ENCODE measurements at regions not wholly inside any gene's neighbourhood (a gene's known extent, or its start where the extent isn't known, plus 50 kb on each side); places are given as distances from the start of the nearest gene placed in this dataset.

DNA sequence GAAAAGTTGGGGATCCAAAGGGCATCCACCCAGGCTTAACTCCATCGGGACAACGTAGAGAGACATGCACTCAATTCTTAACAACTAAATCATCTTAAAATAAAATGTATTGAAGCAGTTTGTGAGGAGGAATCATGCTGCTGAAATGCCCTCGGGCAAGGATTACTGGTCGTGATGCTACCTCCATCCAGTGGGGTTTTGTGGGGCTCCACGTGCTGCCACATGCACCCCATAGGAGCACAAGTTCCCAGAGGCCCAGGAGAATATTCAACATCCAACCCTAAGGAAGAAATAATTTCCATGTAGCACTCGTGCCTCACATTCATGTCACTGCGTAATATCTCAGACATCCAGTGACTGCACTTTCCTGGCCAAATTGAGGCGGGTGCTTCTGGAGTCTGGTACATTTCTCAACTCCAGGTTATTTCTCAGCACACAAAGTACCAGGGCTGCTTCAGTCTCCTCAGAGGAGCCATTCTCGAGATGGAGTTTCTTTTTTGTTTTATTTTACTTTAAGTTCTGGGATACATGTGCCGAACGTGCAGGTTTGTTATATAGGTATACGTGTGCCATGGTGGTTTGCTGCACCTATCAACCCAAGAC lies 429.8 kb downstream of the FOXO1 start:
- TF ChIP-seq, protein P1, sequence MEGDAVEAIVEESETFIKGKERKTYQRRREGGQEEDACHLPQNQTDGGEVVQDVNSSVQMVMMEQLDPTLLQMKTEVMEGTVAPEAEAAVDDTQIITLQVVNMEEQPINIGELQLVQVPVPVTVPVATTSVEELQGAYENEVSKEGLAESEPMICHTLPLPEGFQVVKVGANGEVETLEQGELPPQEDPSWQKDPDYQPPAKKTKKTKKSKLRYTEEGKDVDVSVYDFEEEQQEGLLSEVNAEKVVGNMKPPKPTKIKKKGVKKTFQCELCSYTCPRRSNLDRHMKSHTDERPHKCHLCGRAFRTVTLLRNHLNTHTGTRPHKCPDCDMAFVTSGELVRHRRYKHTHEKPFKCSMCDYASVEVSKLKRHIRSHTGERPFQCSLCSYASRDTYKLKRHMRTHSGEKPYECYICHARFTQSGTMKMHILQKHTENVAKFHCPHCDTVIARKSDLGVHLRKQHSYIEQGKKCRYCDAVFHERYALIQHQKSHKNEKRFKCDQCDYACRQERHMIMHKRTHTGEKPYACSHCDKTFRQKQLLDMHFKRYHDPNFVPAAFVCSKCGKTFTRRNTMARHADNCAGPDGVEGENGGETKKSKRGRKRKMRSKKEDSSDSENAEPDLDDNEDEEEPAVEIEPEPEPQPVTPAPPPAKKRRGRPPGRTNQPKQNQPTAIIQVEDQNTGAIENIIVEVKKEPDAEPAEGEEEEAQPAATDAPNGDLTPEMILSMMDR (conservative IDR thresholded peaks at IDR 0.05; ENCODE audit: low read depth, low read length), result no peak
- peak; percentile 59 for DNase-seq (ENCODE audit: low read depth)
- no peak overlapping the region for H3K4me3 ChIP-seq (ENCODE audit: low read depth, low read length)

DNA sequence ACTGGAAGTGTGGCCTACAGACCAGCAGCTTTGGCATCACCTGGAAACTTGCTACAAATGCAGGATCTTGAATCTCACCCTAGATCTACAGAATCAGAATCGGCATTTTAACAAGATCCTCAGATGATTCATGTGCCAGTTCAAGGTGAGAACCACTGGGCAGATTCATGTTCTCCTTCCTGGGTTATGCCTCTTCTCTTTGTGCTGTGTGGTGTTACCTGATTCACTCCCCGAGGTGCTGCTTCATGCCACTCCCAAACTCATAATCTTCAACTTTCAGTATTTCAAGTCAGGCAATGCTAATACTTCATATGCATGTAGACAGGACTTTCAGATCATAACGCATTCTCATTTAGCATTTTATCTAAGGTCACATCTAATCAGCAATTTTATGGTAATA lies 427.7 kb downstream of the FOXO1 start:
- TF ChIP-seq, protein P1 (conservative IDR thresholded peaks at IDR 0.05; ENCODE audit: low read depth, low read length), result no peak
- no peak overlapping the region for H3K4me3 ChIP-seq (ENCODE audit: low read depth, low read length)
- no peak for DNase-seq (ENCODE audit: low read depth)

DNA sequence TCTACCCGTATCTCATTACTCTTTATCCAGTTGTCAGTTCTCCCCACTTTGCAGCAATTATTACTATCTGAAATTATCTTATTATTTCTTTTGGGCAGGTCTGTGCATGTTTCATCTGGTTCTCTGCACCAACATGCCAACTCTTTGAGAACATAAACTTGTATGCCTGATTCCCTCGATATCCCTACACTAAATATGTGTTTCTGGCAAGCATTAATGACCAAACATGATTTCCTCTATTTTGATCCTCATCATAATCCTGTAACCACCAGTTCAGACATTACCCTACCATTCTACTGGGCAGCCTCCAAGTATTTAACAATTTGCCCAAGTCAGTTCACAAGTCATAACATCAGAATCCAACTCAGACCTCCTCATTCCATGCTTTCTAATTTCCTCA lies 426.1 kb downstream of the FOXO1 start:
- no peak overlapping the region for H3K4me3 ChIP-seq (ENCODE audit: low read depth, low read length)
- TF ChIP-seq, protein P1 (conservative IDR thresholded peaks at IDR 0.05; ENCODE audit: low read depth, low read length), result no peak
- no peak for DNase-seq (ENCODE audit: low read depth)

DNA sequence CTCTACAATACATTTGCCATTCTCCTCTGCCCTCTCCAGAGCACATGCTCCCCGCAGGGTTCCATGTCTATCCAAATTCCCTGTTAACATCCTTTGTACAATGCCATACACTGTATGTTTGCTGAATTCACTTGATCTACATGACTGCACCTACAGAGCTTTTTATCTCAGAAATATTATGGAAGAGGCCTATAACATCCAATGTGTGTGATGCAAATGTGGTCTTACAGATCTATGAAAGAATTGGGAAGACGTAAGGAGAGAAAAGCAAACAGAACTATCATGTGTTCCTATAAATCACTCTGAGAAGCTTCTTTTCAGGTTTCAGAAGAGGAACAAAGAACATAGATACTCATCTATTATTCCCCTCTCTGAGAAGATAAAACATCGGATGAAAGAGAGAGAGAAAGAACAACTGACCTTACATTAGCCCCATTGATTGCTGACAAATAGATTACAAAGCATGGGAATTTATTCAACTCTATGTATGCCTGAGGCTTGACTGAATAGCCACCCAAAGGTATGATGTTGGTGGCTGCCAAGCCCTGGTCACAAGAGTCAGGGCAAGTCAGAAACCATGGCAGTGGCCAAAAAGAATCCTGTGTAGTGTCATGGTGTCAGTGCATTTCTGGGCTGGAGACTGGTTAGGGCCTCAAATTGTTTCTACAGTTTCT lies 425.2 kb downstream of the FOXO1 start:
- H3K4me3 ChIP-seq (ENCODE audit: low read depth, low read length), result no peak overlapping the region
- no peak for DNase-seq (ENCODE audit: low read depth)
- TF ChIP-seq, protein P1 (conservative IDR thresholded peaks at IDR 0.05; ENCODE audit: low read depth, low read length), result no peak

DNA sequence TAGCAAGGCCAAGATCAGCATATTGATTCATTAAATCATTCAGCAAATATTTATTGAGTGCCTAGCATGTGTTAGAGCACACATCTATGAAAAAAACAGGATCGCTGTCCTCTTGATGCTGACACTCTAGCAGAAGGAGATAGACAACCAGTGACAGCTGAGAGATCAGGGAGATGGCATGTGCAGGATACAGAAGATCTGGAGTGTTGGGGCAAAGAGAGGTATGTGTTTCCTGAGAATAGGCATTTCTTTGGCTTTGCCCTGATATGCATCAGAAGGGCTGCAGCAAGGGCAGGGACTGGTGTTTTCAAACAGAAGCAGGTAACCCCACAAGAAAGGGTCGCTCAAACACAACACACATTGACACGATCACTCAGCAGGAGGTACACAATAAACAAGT lies 423.4 kb downstream of the FOXO1 start:
- DNase-seq (ENCODE audit: low read depth), result no peak
- H3K4me3 ChIP-seq (ENCODE audit: low read depth, low read length), result no peak overlapping the region
- TF ChIP-seq, protein P1 (conservative IDR thresholded peaks at IDR 0.05; ENCODE audit: low read depth, low read length), result no peak

DNA sequence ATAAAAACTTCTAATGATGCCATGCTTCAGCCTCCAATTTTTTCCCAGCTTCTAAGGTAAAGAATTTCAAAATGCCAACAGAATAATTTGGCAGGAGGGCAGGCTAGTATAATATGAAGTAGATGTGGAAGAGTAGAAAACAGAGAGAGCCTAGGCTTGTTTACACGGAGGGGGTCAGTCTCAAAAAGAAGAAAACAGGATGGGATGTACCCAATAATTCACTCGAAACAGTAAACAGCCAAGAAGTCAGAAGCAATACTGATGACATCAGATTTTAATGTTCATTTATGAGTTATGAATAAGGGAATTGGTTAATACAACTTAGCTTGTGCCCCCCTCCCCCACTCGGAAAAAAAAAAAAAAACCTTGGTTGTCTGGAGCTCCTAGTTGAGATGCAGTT lies 422.5 kb downstream of the FOXO1 start:
- TF ChIP-seq, protein P1 (conservative IDR thresholded peaks at IDR 0.05; ENCODE audit: low read depth, low read length), result no peak
- no peak overlapping the region for H3K4me3 ChIP-seq (ENCODE audit: low read depth, low read length)
- no peak for DNase-seq (ENCODE audit: low read depth)

DNA sequence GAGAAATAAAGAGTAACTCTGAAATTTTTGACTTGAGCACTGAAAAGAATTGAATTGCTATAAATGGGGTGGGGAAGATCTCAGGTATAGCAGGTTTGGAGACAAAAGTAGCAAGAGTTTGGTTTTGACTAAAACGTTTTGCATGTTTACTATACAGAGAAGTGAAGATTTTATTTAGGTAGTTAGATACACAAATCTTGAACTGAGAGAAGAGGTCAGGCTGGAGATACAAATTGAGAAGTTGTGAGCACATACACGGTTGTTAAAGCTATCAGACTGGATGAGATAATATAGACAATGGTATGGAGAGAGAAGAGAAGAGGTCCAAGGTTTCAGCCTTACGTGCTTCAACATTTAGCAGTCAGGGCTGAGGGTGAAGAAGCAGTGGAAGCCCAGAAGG lies 420.9 kb downstream of the FOXO1 start:
- no peak overlapping the region for H3K4me3 ChIP-seq (ENCODE audit: low read depth, low read length)
- TF ChIP-seq, protein P1 (conservative IDR thresholded peaks at IDR 0.05; ENCODE audit: low read depth, low read length), result no peak
- DNase-seq (ENCODE audit: low read depth), result no peak

Data from choroid plexus epithelial cell (primary cell).